H9 (cell line): ENCODE measurements at regions not wholly inside any gene's neighbourhood (a gene's known extent, or its start where the extent isn't known, plus 50 kb on each side); places are given as distances from the start of the nearest gene placed in this dataset.

Experiments used
- DNase-seq: peaks from one replicate; pipeline ENCODE4 v3.0.0-alpha.2; 2017
- H2AFZ ChIP-seq: one replicate; pipeline ENCODE4 v1.6.1; 2013; ENCODE audit warnings: mild to moderate bottlenecking, low read length, control low read depth, moderate library complexity
- H2AK5ac ChIP-seq: 2 replicates; pipeline ENCODE4 v1.6.1; 2013; ENCODE audit warnings: low read length, control low read depth, mixed read lengths; ENCODE audit not compliant: insufficient read length
- H2BK120ac ChIP-seq: one replicate; pipeline ENCODE4 v1.6.1; 2013; ENCODE audit warnings: low read depth, mild to moderate bottlenecking, low read length, control low read depth, inconsistent platforms; ENCODE audit not compliant: poor library complexity, severe bottlenecking
- H2BK12ac ChIP-seq: 2 replicates; pipeline ENCODE4 v1.6.1; 2013; ENCODE audit warnings: low read length, control low read depth, mixed read lengths, low read depth; ENCODE audit not compliant: insufficient read length
- H2BK15ac ChIP-seq: 2 replicates; pipeline ENCODE4 v1.6.1; 2013; ENCODE audit warnings: low read depth, low read length, control low read depth
- H2BK20ac ChIP-seq: one replicate; pipeline ENCODE4 v1.6.1; 2013; ENCODE audit warnings: low read depth, mild to moderate bottlenecking, low read length, control low read depth, inconsistent platforms; ENCODE audit not compliant: poor library complexity, severe bottlenecking
- H2BK5ac ChIP-seq: 2 replicates; pipeline ENCODE4 v1.6.1; 2013; ENCODE audit warnings: low read length, control low read depth, mixed read lengths; ENCODE audit not compliant: insufficient read length
- H3K14ac ChIP-seq: 2 replicates; pipeline ENCODE4 v1.6.1; 2013; ENCODE audit warnings: low read length, control low read depth; ENCODE audit not compliant: insufficient read depth
- H3K18ac ChIP-seq: 2 replicates; pipeline ENCODE4 v1.6.1; 2013; ENCODE audit warnings: low read depth, mild to moderate bottlenecking, mixed read lengths, low read length, control low read depth; ENCODE audit not compliant: insufficient read length
- H3K23ac ChIP-seq: 2 replicates; pipeline ENCODE4 v1.6.1; 2013; ENCODE audit warnings: low read length, control low read depth, mixed read lengths, low read depth; ENCODE audit not compliant: insufficient read length
- H3K23me2 ChIP-seq: 2 replicates; pipeline ENCODE4 v1.6.1; 2013; ENCODE audit warnings: low read depth, mild to moderate bottlenecking, mixed read lengths, low read length, control low read depth; ENCODE audit not compliant: insufficient read length, poor library complexity, severe bottlenecking
- H3K27ac ChIP-seq: 2 replicates; pipeline ENCODE4 v1.5.1; 2013; ENCODE audit warnings: low read length, control low read depth, mixed read lengths, low read depth; ENCODE audit not compliant: insufficient read length
- H3K27me3 ChIP-seq: 2 replicates; pipeline ENCODE4 v1.6.1; 2013; ENCODE audit warnings: low read length, control low read depth, inconsistent platforms; ENCODE audit not compliant: insufficient read depth
- H3K4ac ChIP-seq: 2 replicates; pipeline ENCODE4 v1.6.1; 2013; ENCODE audit warnings: low read depth, mild to moderate bottlenecking, control low read depth, inconsistent platforms, low read length, moderate library complexity
- H3K4me1 ChIP-seq: 2 replicates; pipeline ENCODE4 v1.6.1; 2013; ENCODE audit warnings: low read length, control low read depth, inconsistent platforms; ENCODE audit not compliant: insufficient read depth
- H3K4me2 ChIP-seq: 2 replicates; pipeline ENCODE4 v1.6.1; 2013; ENCODE audit warnings: low read length, control low read depth, mixed read lengths; ENCODE audit not compliant: insufficient read length, insufficient read depth
- H3K56ac ChIP-seq: 2 replicates; pipeline ENCODE4 v1.6.1; 2013; ENCODE audit warnings: low read depth, mild to moderate bottlenecking, mixed read lengths, low read length, control low read depth; ENCODE audit not compliant: insufficient read length
- H3K79me1 ChIP-seq: 2 replicates; pipeline ENCODE4 v1.6.1; 2013; ENCODE audit warnings: low read depth, mild to moderate bottlenecking, moderate library complexity, low read length, control low read depth, inconsistent platforms; ENCODE audit not compliant: insufficient read depth, poor library complexity, severe bottlenecking
- H3K79me2 ChIP-seq: 2 replicates; pipeline ENCODE4 v1.6.1; 2013; ENCODE audit warnings: low read length, control low read depth, inconsistent platforms; ENCODE audit not compliant: insufficient read depth
- H3K9ac ChIP-seq: 2 replicates; pipeline ENCODE4 v1.6.1; 2013; ENCODE audit warnings: low read length, control low read depth, mixed read lengths; ENCODE audit not compliant: insufficient read length; ENCODE audit errors: extremely low read depth
- H3K9me3 ChIP-seq: one replicate; pipeline ENCODE4 v1.6.1; 2013; ENCODE audit warnings: low read depth, low read length, inconsistent platforms; ENCODE audit not compliant: control insufficient read depth
- H3T11ph ChIP-seq: one replicate; pipeline ENCODE4 v1.6.1; 2013; ENCODE audit warnings: mild to moderate bottlenecking, low read length, control low read depth, inconsistent platforms
- H4K20me1 ChIP-seq: one replicate; pipeline ENCODE4 v1.6.1; 2013; ENCODE audit not compliant: control insufficient read depth, insufficient read length, insufficient read depth
- H4K5ac ChIP-seq: 2 replicates; pipeline ENCODE4 v1.6.1; 2013; ENCODE audit warnings: low read depth, mild to moderate bottlenecking, mixed read lengths, low read length, control low read depth; ENCODE audit not compliant: insufficient read length
- H4K8ac ChIP-seq: replicated peaks from 2 replicates; pipeline ENCODE4 v1.6.1; 2013; ENCODE audit warnings: low read length, control low read depth, mixed read lengths, low read depth; ENCODE audit not compliant: insufficient read length
- H4K91ac ChIP-seq: 2 replicates; pipeline ENCODE4 v1.6.1; 2013; ENCODE audit warnings: low read depth, mild to moderate bottlenecking, moderate library complexity, mixed read lengths, low read length, control low read depth; ENCODE audit not compliant: insufficient read length
- H3K27ac Mint-ChIP-seq, 3 experiments: 2 replicates in 2 of 3; 3 replicates in 1 of 3; pipeline ENCODE4 v1.8.0; 2020 to 2021; ENCODE audit warnings: mixed read lengths in 3 of 3, mild to moderate bottlenecking in 1 of 3, moderate library complexity in 1 of 3
- H3K27me3 Mint-ChIP-seq: 2 replicates; pipeline ENCODE4 v1.8.0; 2021; ENCODE audit warnings: low read depth, mild to moderate bottlenecking, moderate library complexity, mixed read lengths
- H3K36me3 Mint-ChIP-seq, 3 experiments: 2 replicates in 2 of 3; 3 replicates in 1 of 3; pipeline ENCODE4 v1.8.0; 2020 to 2021; ENCODE audit warnings: low read depth in 3 of 3, mixed read lengths in 3 of 3; ENCODE audit not compliant: insufficient read depth in 1 of 3
- H3K4me1 Mint-ChIP-seq, 2 experiments: 2 replicates each; pipeline ENCODE4 v1.8.0; 2020; ENCODE audit warnings: mixed read lengths in 2 of 2
- H3K4me3 Mint-ChIP-seq, 2 experiments: 2 replicates in 1 of 2; 3 replicates in 1 of 2; pipeline ENCODE4 v1.8.0; 2020 to 2021; ENCODE audit warnings: mild to moderate bottlenecking in 2 of 2, mixed read lengths in 2 of 2, moderate library complexity in 1 of 2
- H3K9me3 Mint-ChIP-seq, 2 experiments: 2 replicates in 1 of 2; 3 replicates in 1 of 2; pipeline ENCODE4 v1.8.0; 2020; ENCODE audit warnings: mild to moderate bottlenecking in 2 of 2, mixed read lengths in 2 of 2, moderate library complexity in 1 of 2
- WGBS: extraction: QIAGEN DNeasy Blood & Tissue Kit; methylation state at CpG from one replicate; pipeline ENCODE4 v1.1.7; 2013; ENCODE audit warnings: missing lambda C conversion rate, low lambda C conversion rate, mixed read lengths; ENCODE audit not compliant: insufficient read length; ENCODE audit errors: extremely low coverage; 5-methylcytosine and 5-hydroxymethylcytosine counted together
- TF ChIP-seq, protein P1 (sequence below): fragments of 200-600 bp; sonication (generic); conservative IDR thresholded peaks from 3 replicates; pipeline ENCODE4 v1.8.0; 2021; ENCODE audit warnings: antibody characterized with exemption, mild to moderate bottlenecking

DNA sequence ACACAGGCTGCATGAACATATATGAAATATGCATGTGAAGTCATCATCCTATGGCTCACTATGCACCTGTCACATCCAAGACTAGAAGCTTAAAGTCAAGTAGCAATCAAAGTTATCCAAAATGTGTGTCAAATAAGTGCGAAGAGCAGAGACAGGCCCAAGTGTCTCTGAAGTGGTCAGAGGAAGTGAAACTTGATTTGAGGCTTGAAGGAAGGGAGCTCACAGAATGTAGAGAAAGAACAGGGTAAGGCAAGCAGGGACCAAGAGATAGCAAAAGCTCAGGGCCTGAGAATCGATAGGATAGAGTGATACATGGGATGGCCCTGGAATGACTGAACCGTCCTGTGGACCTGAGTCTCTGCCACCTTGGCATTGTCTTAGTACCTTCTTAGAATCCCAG, 274.3 kb upstream of the TRPC7 start:
- Histone ChIP-seq H4K8ac (no peak overlapping the region), H3K4me1 (peaks cover 6% of the 10 kb centered on the region; the same call in 1 of the 2 replicates), H4K91ac (no peak overlapping the region), H3K4me2 (no peak overlapping the region), H3K23me2 (no peaks in the 10 kb centered on the region), H3T11ph (no peak overlapping the region), H3K27me3 (no peaks in the 10 kb centered on the region), H2AK5ac (no peak overlapping the region), H3K27ac (no peak overlapping the region), H2BK15ac (no peak overlapping the region), H3K14ac (no peak overlapping the region), H4K5ac (no peak overlapping the region), H2BK120ac (no peak overlapping the region), H2BK5ac (no peak overlapping the region), H2AFZ (no peak overlapping the region), H2BK12ac (no peak overlapping the region), H3K18ac (no peak overlapping the region), H3K23ac (no peak overlapping the region), H3K79me1 (no peaks in the 10 kb centered on the region), H3K9me3 (no peaks in the 10 kb centered on the region), H3K79me2 (no peaks in the 10 kb centered on the region), H4K20me1 (no peaks in the 10 kb centered on the region), H2BK20ac (no peak overlapping the region), H3K9ac (no peak overlapping the region), H3K56ac (no peak overlapping the region), H3K4ac (no peak overlapping the region)
- Mint-ChIP-seq H3K36me3 (no peaks in the 10 kb centered on the region; a peak in 1 of 7 replicates), H3K4me1 (peaks cover 3 to 8% of the 10 kb centered on the region in 2 experiments; a peak in 3 of 4 replicates), H3K4me3 (no peak overlapping the region), H3K27ac (no peak overlapping the region), H3K27me3 (no peaks in the 10 kb centered on the region), H3K9me3 (no peaks in the 10 kb centered on the region)
- WGBS, result no CpG with 5 or more reads among the region's 3 CpGs
- no peak for DNase-seq
- TF ChIP-seq, protein P1, sequence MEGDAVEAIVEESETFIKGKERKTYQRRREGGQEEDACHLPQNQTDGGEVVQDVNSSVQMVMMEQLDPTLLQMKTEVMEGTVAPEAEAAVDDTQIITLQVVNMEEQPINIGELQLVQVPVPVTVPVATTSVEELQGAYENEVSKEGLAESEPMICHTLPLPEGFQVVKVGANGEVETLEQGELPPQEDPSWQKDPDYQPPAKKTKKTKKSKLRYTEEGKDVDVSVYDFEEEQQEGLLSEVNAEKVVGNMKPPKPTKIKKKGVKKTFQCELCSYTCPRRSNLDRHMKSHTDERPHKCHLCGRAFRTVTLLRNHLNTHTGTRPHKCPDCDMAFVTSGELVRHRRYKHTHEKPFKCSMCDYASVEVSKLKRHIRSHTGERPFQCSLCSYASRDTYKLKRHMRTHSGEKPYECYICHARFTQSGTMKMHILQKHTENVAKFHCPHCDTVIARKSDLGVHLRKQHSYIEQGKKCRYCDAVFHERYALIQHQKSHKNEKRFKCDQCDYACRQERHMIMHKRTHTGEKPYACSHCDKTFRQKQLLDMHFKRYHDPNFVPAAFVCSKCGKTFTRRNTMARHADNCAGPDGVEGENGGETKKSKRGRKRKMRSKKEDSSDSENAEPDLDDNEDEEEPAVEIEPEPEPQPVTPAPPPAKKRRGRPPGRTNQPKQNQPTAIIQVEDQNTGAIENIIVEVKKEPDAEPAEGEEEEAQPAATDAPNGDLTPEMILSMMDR, result no peak
